A673 (cell line): ENCODE measurements at regions not wholly inside any gene's neighbourhood (a gene's known extent, or its start where the extent isn't known, plus 50 kb on each side); places are given as distances from the start of the nearest gene placed in this dataset.

Experiments
- EZH2 ChIP-seq: fragments of 200-600 bp; sonication (generic); IDR thresholded peaks from 2 replicates; pipeline ENCODE4 v1.6.1; 2017; ENCODE audit warnings: borderline replicate concordance, low read depth, mild to moderate bottlenecking, mixed read lengths, antibody characterized with exemption, low read length; ENCODE audit not compliant: poor library complexity, severe bottlenecking
- TF ChIP-seq, protein P1 (sequence below): fragments of 300-800, 200-600 bp; sonication (generic); conservative IDR thresholded peaks from 2 replicates; pipeline ENCODE4 v1.5.1; 2017; ENCODE audit warnings: low read depth, mild to moderate bottlenecking, antibody characterized with exemption, low read length, moderate library complexity, mixed read lengths

DNA sequence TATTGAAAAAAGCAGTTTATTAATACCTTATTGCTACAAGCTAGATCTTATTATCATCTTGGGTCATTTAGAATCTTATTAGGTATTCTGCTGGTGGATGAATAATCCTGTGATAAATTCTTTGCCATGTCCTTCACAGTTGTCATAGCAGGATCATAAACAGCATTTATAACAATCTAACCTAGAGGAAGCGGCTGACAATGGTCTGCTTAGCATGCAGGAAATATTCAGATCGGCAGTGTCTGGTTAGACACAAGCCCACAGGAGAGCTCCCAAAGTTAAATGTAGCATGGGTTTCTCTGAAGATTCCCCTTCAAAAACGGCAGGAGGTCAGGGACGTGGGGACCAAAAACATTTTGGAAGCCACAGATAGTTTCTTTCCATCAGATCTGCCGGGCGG lies 179.3 kb downstream of the FOXB1 start:
- TF ChIP-seq, protein P1, sequence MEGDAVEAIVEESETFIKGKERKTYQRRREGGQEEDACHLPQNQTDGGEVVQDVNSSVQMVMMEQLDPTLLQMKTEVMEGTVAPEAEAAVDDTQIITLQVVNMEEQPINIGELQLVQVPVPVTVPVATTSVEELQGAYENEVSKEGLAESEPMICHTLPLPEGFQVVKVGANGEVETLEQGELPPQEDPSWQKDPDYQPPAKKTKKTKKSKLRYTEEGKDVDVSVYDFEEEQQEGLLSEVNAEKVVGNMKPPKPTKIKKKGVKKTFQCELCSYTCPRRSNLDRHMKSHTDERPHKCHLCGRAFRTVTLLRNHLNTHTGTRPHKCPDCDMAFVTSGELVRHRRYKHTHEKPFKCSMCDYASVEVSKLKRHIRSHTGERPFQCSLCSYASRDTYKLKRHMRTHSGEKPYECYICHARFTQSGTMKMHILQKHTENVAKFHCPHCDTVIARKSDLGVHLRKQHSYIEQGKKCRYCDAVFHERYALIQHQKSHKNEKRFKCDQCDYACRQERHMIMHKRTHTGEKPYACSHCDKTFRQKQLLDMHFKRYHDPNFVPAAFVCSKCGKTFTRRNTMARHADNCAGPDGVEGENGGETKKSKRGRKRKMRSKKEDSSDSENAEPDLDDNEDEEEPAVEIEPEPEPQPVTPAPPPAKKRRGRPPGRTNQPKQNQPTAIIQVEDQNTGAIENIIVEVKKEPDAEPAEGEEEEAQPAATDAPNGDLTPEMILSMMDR: no peak
- TF ChIP-seq EZH2: no peak
